Liver (tissue), 8 donors: ENCODE measurements at regions not wholly inside any gene's neighbourhood (a gene's known extent, or its start where the extent isn't known, plus 50 kb on each side); places are given as distances from the start of the nearest gene placed in this dataset.

Experiments used
- DNase-seq: peaks from one replicate; pipeline ENCODE4 v3.0.0-alpha.2; 2017; ENCODE audit warnings: low spot score
- H3K27ac ChIP-seq, 2 donors: one replicate each; pipeline ENCODE4 v1.7.0; 2013; ENCODE audit warnings: inconsistent platforms in 2 of 2, low read length in 2 of 2, control low read depth in 1 of 2, low read depth in 1 of 2, mild to moderate bottlenecking in 1 of 2
- H3K27me3 ChIP-seq, 4 donors: one replicate each; pipeline versions ENCODE4 v1.6.1 to v1.7.0; 2013; ENCODE audit warnings: low read length in 3 of 4, inconsistent platforms in 1 of 4, mild to moderate bottlenecking in 1 of 4, moderate library complexity in 1 of 4; ENCODE audit not compliant: control insufficient read depth in 4 of 4, insufficient read depth in 4 of 4
- H3K36me3 ChIP-seq, 4 donors: one replicate each; pipeline versions ENCODE4 v1.6.1 to v1.7.0; 2013; ENCODE audit warnings: low read length in 3 of 4, mild to moderate bottlenecking in 3 of 4, low read depth in 1 of 4, moderate library complexity in 1 of 4; ENCODE audit not compliant: control insufficient read depth in 4 of 4, insufficient read depth in 3 of 4
- H3K4me1 ChIP-seq, 4 donors: one replicate each; pipeline versions ENCODE4 v1.6.1 to v1.7.0; 2013; ENCODE audit warnings: low read length in 3 of 4, mild to moderate bottlenecking in 3 of 4, moderate library complexity in 1 of 4; ENCODE audit not compliant: control insufficient read depth in 4 of 4, insufficient read depth in 4 of 4
- H3K4me3 ChIP-seq, 3 donors: one replicate each; pipeline versions ENCODE4 v1.6.1 to v1.7.0; 2013; ENCODE audit warnings: low read length in 3 of 3, control low read depth in 1 of 3, low read depth in 1 of 3, mild to moderate bottlenecking in 1 of 3
- H3K9ac ChIP-seq, 2 donors: one replicate each; pipeline ENCODE4 v1.7.0; 2013; ENCODE audit warnings: low read length in 2 of 2, mild to moderate bottlenecking in 2 of 2, moderate library complexity in 2 of 2, control low read depth in 1 of 2, low read depth in 1 of 2
- H3K9me3 ChIP-seq, 4 donors: one replicate each; pipeline versions ENCODE4 v1.6.1 to v1.7.0; 2013; ENCODE audit warnings: low read length in 3 of 4; ENCODE audit not compliant: control insufficient read depth in 4 of 4
- EGR1 ChIP-seq, 2 donors: IDR thresholded peaks; 2 replicates each; pipeline ENCODE4 v1.6.1; 2016 to 2018; ENCODE audit warnings: antibody characterized with exemption in 2 of 2, low read depth in 2 of 2
- FOXA1 ChIP-seq: IDR thresholded peaks from 2 replicates; pipeline ENCODE4 v1.6.1; 2016; ENCODE audit warnings: antibody characterized with exemption
- FOXA2 ChIP-seq: IDR thresholded peaks from 2 replicates; pipeline ENCODE4 v1.6.1; 2016; ENCODE audit warnings: antibody characterized with exemption
- GABPA ChIP-seq, 2 donors: IDR thresholded peaks in 1 of 2; conservative IDR thresholded peaks in 1 of 2; 2 replicates each; pipeline ENCODE4 v1.6.1; 2016; ENCODE audit warnings: antibody characterized with exemption in 2 of 2, mild to moderate bottlenecking in 1 of 2, moderate library complexity in 1 of 2
- HNF4A ChIP-seq, 2 donors: conservative IDR thresholded peaks; 2 replicates each; pipeline ENCODE4 v1.6.1; 2016; ENCODE audit warnings: antibody characterized with exemption in 2 of 2, mild to moderate bottlenecking in 2 of 2
- HNF4G ChIP-seq: IDR thresholded peaks from 2 replicates; pipeline ENCODE4 v1.6.1; 2016; ENCODE audit warnings: antibody characterized with exemption
- JUND ChIP-seq, 2 donors: IDR thresholded peaks; 2 replicates each; pipeline ENCODE4 v1.6.1; 2016; ENCODE audit warnings: antibody characterized with exemption in 2 of 2
- NR2F2 ChIP-seq: IDR thresholded peaks from 2 replicates; pipeline ENCODE4 v1.6.1; 2016; ENCODE audit warnings: antibody characterized with exemption
- RAD21 ChIP-seq, 2 donors: IDR thresholded peaks; 2 replicates each; pipeline ENCODE4 v1.6.1; 2016; ENCODE audit warnings: antibody characterized with exemption in 2 of 2, mild to moderate bottlenecking in 2 of 2
- RXRA ChIP-seq, 2 donors: IDR thresholded peaks; 2 replicates each; pipeline ENCODE4 v1.6.1; 2017 to 2018; ENCODE audit warnings: antibody characterized with exemption in 2 of 2, mild to moderate bottlenecking in 1 of 2
- SP1 ChIP-seq: IDR thresholded peaks from 2 replicates; pipeline ENCODE4 v1.6.1; 2018; ENCODE audit warnings: antibody characterized with exemption, mild to moderate bottlenecking
- TAF1 ChIP-seq: conservative IDR thresholded peaks from 2 replicates; pipeline ENCODE4 v1.6.1; 2016; ENCODE audit warnings: antibody characterized with exemption, mild to moderate bottlenecking
- YY1 ChIP-seq: IDR thresholded peaks from 2 replicates; pipeline ENCODE4 v1.6.1; 2016; ENCODE audit warnings: antibody characterized with exemption, mild to moderate bottlenecking
- WGBS: extraction: QIAGEN DNeasy Blood & Tissue Kit; methylation state at CpG from one replicate; pipeline ENCODE4 v1.1.7; 2013; 5-methylcytosine and 5-hydroxymethylcytosine counted together
- TF ChIP-seq, protein P1 (sequence below): IDR thresholded peaks from 2 replicates; pipeline ENCODE4 v1.6.1; 2016; ENCODE audit warnings: antibody characterized with exemption
- TF ChIP-seq, protein P2 (sequence below): IDR thresholded peaks from 2 replicates; pipeline ENCODE4 v1.6.1; 2016; ENCODE audit warnings: antibody characterized with exemption
- TF ChIP-seq, protein P3 (sequence below): IDR thresholded peaks from 2 replicates; pipeline ENCODE4 v1.6.1; 2016; ENCODE audit warnings: antibody characterized with exemption, mild to moderate bottlenecking
- TF ChIP-seq, protein P4 (sequence below): fragments of 150-350 bp; IDR thresholded peaks from 2 replicates; pipeline ENCODE4 v1.5.1; 2017; ENCODE audit warnings: improper control_type of control experiment, low read depth, low read length; ENCODE audit not compliant: missing input control
- TF ChIP-seq, protein P5 (sequence below): IDR thresholded peaks from 2 replicates; pipeline ENCODE4 v1.6.1; 2016; ENCODE audit warnings: antibody characterized with exemption
- donor health status: healthy.
- donor health status: healthy.
- donor health status: healthy.
- donor health status: healthy.
- donor health status: healthy.

DNA sequence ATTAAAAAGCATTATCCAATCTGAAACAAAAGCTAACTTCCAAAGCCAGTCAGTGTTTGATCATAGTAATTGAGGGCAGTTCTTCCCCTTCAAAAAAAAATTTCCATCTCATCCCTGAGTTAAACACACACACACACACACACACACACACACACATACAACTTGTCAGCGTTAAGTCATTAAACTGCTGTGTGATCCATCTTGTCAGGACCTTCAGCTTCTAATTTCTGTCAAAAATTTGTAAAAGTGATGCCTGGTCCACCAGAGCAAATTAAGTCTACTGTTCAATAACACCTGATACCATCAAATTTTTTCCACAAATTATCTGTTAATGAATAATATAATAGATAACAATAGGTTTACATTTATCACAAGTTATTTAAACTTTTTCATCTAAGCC lies 198.7 kb downstream of the GPX5 start:
- Histone ChIP-seq H3K9ac (no peak overlapping the region), H3K4me3 (no peak overlapping the region), H3K27ac (no peak overlapping the region), H3K27me3 (peaks cover 0 to 13% (median 6%) of the 10 kb centered on the region in 4 donors), H3K36me3 (no peaks in the 10 kb centered on the region), H3K4me1 (peaks cover 0 to 5% (median 3%) of the 10 kb centered on the region in 4 donors), H3K9me3 (peaks cover 0 to 8% (median under 1%) of the 10 kb centered on the region in 4 donors)
- TF ChIP-seq EGR1 (IDR thresholded peaks at IDR 0.05; ENCODE audit: low read depth in 2 of 2) (no peak), HNF4G (no peak), HNF4A (conservative IDR thresholded peaks at IDR 0.05) (no peak), GABPA (IDR thresholded peaks at IDR 0.05 in 1 of 2, conservative IDR thresholded peaks at IDR 0.05 in 1 of 2) (no peak), JUND (IDR thresholded peaks at IDR 0.05) (no peak), YY1 (no peak), RAD21 (IDR thresholded peaks at IDR 0.05) (no peak), SP1 (no peak), FOXA1 (no peak), FOXA2 (no peak), TAF1 (no peak), NR2F2 (no peak), RXRA (IDR thresholded peaks at IDR 0.05) (no peak)
- TF ChIP-seq, protein P1, sequence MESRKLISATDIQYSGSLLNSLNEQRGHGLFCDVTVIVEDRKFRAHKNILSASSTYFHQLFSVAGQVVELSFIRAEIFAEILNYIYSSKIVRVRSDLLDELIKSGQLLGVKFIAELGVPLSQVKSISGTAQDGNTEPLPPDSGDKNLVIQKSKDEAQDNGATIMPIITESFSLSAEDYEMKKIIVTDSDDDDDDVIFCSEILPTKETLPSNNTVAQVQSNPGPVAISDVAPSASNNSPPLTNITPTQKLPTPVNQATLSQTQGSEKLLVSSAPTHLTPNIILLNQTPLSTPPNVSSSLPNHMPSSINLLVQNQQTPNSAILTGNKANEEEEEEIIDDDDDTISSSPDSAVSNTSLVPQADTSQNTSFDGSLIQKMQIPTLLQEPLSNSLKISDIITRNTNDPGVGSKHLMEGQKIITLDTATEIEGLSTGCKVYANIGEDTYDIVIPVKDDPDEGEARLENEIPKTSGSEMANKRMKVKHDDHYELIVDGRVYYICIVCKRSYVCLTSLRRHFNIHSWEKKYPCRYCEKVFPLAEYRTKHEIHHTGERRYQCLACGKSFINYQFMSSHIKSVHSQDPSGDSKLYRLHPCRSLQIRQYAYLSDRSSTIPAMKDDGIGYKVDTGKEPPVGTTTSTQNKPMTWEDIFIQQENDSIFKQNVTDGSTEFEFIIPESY: no peak
- TF ChIP-seq, protein P2, sequence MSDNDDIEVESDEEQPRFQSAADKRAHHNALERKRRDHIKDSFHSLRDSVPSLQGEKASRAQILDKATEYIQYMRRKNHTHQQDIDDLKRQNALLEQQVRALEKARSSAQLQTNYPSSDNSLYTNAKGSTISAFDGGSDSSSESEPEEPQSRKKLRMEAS: no peak
- TF ChIP-seq, protein P3, sequence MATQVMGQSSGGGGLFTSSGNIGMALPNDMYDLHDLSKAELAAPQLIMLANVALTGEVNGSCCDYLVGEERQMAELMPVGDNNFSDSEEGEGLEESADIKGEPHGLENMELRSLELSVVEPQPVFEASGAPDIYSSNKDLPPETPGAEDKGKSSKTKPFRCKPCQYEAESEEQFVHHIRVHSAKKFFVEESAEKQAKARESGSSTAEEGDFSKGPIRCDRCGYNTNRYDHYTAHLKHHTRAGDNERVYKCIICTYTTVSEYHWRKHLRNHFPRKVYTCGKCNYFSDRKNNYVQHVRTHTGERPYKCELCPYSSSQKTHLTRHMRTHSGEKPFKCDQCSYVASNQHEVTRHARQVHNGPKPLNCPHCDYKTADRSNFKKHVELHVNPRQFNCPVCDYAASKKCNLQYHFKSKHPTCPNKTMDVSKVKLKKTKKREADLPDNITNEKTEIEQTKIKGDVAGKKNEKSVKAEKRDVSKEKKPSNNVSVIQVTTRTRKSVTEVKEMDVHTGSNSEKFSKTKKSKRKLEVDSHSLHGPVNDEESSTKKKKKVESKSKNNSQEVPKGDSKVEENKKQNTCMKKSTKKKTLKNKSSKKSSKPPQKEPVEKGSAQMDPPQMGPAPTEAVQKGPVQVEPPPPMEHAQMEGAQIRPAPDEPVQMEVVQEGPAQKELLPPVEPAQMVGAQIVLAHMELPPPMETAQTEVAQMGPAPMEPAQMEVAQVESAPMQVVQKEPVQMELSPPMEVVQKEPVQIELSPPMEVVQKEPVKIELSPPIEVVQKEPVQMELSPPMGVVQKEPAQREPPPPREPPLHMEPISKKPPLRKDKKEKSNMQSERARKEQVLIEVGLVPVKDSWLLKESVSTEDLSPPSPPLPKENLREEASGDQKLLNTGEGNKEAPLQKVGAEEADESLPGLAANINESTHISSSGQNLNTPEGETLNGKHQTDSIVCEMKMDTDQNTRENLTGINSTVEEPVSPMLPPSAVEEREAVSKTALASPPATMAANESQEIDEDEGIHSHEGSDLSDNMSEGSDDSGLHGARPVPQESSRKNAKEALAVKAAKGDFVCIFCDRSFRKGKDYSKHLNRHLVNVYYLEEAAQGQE: no peak
- TF ChIP-seq, protein P4, sequence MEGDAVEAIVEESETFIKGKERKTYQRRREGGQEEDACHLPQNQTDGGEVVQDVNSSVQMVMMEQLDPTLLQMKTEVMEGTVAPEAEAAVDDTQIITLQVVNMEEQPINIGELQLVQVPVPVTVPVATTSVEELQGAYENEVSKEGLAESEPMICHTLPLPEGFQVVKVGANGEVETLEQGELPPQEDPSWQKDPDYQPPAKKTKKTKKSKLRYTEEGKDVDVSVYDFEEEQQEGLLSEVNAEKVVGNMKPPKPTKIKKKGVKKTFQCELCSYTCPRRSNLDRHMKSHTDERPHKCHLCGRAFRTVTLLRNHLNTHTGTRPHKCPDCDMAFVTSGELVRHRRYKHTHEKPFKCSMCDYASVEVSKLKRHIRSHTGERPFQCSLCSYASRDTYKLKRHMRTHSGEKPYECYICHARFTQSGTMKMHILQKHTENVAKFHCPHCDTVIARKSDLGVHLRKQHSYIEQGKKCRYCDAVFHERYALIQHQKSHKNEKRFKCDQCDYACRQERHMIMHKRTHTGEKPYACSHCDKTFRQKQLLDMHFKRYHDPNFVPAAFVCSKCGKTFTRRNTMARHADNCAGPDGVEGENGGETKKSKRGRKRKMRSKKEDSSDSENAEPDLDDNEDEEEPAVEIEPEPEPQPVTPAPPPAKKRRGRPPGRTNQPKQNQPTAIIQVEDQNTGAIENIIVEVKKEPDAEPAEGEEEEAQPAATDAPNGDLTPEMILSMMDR: no peak
- TF ChIP-seq, protein P5, sequence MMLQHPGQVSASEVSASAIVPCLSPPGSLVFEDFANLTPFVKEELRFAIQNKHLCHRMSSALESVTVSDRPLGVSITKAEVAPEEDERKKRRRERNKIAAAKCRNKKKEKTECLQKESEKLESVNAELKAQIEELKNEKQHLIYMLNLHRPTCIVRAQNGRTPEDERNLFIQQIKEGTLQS: no peak
- DNase-seq: no peak
- WGBS: 64% methylated on average over 1 of the region's 1 CpG
